ENCODE measurements at regions not wholly inside any gene's neighbourhood (a gene's known extent, or its start where the extent isn't known, plus 50 kb on each side); places are given as distances from the start of the nearest gene placed in this dataset.

GRCh38 chr2:149892563-149892962, 305.0 kb upstream of the MMADHC start:
- TF ChIP-seq EP300 (IDR thresholded peaks at IDR 0.05) (no peak), CTCF (IDR thresholded peaks at IDR 0.05) (no peak)
